ENCODE measurements at regions not wholly inside any gene's neighbourhood (a gene's known extent, or its start where the extent isn't known, plus 50 kb on each side); places are given as distances from the start of the nearest gene placed in this dataset.

DNA sequence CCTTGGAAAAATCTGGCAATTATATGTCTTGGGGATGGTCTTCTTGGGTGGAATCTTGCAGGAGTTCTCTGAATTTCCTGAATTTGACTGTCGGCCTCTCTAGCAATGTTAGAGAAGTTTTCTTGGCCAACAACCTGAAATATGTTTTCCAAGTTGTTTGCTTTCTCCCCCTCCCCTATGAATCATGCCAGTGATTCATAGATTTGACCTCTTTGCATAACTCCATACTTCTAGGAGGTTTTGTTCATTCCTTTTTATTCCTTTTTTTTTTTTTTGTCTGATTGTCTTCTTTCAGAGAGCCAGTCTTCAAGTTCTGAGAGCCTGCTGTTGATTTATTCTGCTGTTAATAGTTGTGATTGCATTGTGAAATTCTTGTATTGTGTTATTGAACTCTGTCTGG is 56.7 kb upstream of the SLC44A1 start:
- Mint-ChIP-seq H3K4me1 (no peaks in the 10 kb centered on the region), H3K4me3 (no peak overlapping the region), H3K27ac (no peak overlapping the region), H3K9me3 (no peaks in the 10 kb centered on the region), H3K27me3 (peaks cover 4% of the 10 kb centered on the region), H3K36me3 (ENCODE audit: low read depth) (no peaks in the 10 kb centered on the region)
- POLR2A ChIA-PET: no interaction called here
- DNase-seq: no peak
- TF ChIP-seq, protein P1, sequence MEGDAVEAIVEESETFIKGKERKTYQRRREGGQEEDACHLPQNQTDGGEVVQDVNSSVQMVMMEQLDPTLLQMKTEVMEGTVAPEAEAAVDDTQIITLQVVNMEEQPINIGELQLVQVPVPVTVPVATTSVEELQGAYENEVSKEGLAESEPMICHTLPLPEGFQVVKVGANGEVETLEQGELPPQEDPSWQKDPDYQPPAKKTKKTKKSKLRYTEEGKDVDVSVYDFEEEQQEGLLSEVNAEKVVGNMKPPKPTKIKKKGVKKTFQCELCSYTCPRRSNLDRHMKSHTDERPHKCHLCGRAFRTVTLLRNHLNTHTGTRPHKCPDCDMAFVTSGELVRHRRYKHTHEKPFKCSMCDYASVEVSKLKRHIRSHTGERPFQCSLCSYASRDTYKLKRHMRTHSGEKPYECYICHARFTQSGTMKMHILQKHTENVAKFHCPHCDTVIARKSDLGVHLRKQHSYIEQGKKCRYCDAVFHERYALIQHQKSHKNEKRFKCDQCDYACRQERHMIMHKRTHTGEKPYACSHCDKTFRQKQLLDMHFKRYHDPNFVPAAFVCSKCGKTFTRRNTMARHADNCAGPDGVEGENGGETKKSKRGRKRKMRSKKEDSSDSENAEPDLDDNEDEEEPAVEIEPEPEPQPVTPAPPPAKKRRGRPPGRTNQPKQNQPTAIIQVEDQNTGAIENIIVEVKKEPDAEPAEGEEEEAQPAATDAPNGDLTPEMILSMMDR (IDR thresholded peaks at IDR 0.05): no peak
- CTCF ChIA-PET: no interaction called here
- no peak for ATAC-seq (ENCODE audit: low read depth)
- intact Hi-C loops (cut with micrococcal nuclease): no loop called here

DNA sequence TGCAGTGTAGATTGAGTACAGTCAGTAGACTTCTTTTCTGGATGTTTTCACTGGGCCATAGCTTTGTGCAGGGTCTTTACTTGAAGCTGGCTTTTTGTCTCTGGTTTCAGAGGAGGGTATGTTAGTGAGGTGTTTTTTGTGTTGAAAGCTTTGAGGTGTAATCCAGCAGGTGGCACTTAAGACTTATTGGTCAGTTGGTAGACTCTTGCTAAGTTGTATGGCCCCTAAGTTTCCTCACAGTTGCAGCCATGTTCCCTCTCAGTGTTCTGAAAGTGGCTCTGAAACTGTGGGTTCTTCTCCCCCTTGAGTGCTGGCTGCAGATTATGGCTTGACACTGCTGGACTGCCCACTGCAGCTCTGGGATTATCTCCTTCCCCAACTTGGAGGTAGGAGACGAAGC is 55.7 kb upstream of the SLC44A1 start:
- no peak overlapping the region for H3K4me3 Mint-ChIP-seq
- DNase-seq (no peak), ATAC-seq (ENCODE audit: low read depth) (no peak)
- POLR2A ChIA-PET: no interaction called here
- H3K9me3 Mint-ChIP-seq: no peaks in the 10 kb centered on the region
- CTCF ChIA-PET: interaction anchor here (1.1 kb wide), 1 partner anchor 222 kb away, joined by 3 read pairs; no protein-coding TSS in a partner anchor
- TF ChIP-seq, protein P1 (IDR thresholded peaks at IDR 0.05): no peak
- no peak overlapping the region for H3K27ac Mint-ChIP-seq
- H3K36me3 Mint-ChIP-seq (ENCODE audit: low read depth): no peaks in the 10 kb centered on the region
- intact Hi-C loops (cut with micrococcal nuclease): no loop called here
- H3K4me1 Mint-ChIP-seq: no peaks in the 10 kb centered on the region
- peaks cover 4% of the 10 kb centered on the region for H3K27me3 Mint-ChIP-seq

DNA sequence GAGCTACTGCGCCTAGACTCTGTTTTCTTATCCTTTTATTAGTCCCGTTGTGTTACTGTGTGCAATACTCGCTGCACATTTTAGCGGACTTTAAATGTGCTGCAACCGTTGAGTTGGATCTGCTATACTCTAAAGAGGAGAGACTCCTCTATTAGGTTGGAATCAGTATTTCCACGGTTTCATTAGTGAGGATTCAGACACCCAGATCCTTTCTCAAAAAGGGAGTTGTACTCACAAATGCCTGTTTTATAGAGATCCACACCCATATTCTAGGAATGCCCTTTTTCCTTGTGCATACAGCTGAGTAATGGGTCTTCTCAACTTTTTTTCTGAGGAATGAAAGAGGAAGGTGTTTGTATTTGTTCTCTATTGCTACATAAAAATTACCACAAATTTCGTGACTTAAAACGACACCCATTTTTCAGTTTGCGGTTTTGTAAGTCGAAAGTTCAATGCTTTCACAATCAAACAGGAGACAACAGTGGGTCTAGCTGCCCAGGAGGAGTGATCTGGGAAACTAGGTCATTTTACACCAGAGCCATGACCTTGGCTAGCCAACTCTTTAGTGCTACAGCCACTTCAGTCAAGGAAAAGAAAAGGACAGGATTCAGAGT is 52.8 kb upstream of the SLC44A1 start:
- no peaks in the 10 kb centered on the region for H3K36me3 Mint-ChIP-seq (ENCODE audit: low read depth)
- POLR2A ChIA-PET: no interaction called here
- no peak overlapping the region for H3K4me3 Mint-ChIP-seq
- ATAC-seq (ENCODE audit: low read depth): no peak
- no peaks in the 10 kb centered on the region for H3K9me3 Mint-ChIP-seq
- peaks cover 2% of the 10 kb centered on the region for H3K27me3 Mint-ChIP-seq
- no peaks in the 10 kb centered on the region for H3K4me1 Mint-ChIP-seq
- no peak for DNase-seq
- H3K27ac Mint-ChIP-seq: no peak overlapping the region
- TF ChIP-seq, protein P1 (IDR thresholded peaks at IDR 0.05): no peak
- CTCF ChIA-PET: no interaction called here
- intact Hi-C loops (cut with micrococcal nuclease): no loop called here

DNA sequence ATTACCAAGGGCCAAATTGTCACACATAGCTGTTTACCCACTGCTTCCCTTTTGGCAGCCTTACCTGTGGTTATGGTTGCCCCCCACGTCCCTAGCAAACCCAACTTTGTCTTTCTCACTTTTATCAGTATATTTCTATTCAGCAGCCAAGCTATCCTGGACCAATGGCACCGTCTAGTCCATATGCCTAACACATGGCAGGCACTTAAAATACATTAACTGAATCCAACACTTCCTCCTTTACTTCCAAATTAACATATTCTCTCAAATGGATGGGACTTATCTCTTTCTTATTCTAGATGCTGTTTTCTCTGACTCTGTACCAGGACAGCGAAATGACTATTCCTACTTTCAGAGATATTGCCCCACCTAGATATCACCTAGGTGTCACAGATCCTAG is 50.9 kb upstream of the SLC44A1 start:
- Mint-ChIP-seq H3K4me3 (no peak overlapping the region), H3K27ac (no peak overlapping the region)

DNA sequence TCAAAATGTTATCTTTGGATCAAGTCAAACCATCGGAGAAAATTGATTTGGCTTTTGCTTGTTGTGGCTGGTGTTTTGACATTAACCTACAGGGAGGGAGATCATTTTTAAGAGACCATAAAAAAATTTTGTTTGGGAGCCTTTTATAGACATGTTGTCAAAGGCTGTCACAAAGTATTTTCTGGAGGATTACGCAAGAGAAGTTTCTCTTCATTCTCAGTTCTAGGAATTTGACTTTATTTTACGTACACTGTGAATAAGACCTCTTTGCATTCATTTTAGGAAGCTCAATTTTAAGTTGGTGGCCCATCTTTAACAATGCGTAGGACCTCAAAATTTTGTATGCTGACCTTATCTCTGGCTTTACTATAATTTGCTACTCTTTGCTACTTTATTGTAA is 50.2 kb upstream of the SLC44A1 start:
- TF ChIP-seq, protein P1 (IDR thresholded peaks at IDR 0.05): no peak
- ChIA-PET CTCF (no interaction called here), POLR2A (no interaction called here)
- no peak overlapping the region for H3K4me3 Mint-ChIP-seq
- H3K27ac Mint-ChIP-seq: no peak overlapping the region
- H3K36me3 Mint-ChIP-seq (ENCODE audit: low read depth): no peaks in the 10 kb centered on the region
- H3K27me3 Mint-ChIP-seq: no peaks in the 10 kb centered on the region
- DNase-seq (no peak), ATAC-seq (ENCODE audit: low read depth) (no peak)
- H3K9me3 Mint-ChIP-seq: no peaks in the 10 kb centered on the region
- no peaks in the 10 kb centered on the region for H3K4me1 Mint-ChIP-seq
- intact Hi-C loops (cut with micrococcal nuclease): no loop called here

More for the DNA sequence above, 50.9 kb upstream of the SLC44A1 start:
- POLR2A ChIA-PET: no interaction called here
- DNase-seq (no peak), ATAC-seq (ENCODE audit: low read depth) (no peak)
- no peaks in the 10 kb centered on the region for H3K9me3 Mint-ChIP-seq
- H3K36me3 Mint-ChIP-seq (ENCODE audit: low read depth): no peaks in the 10 kb centered on the region
- TF ChIP-seq, protein P1 (IDR thresholded peaks at IDR 0.05): no peak
- no peaks in the 10 kb centered on the region for H3K4me1 Mint-ChIP-seq
- no peaks in the 10 kb centered on the region for H3K27me3 Mint-ChIP-seq
- intact Hi-C loops (cut with micrococcal nuclease): no loop called here
- CTCF ChIA-PET: no interaction called here
